PC-9 (cell line): ENCODE measurements at regions not wholly inside any gene's neighbourhood (a gene's known extent, or its start where the extent isn't known, plus 50 kb on each side); places are given as distances from the start of the nearest gene placed in this dataset.

Experiments used
- BruUV-seq: library from RNA; stranded (reverse); fragments of 400-500 nt; replicated peaks from 2 replicates; lab custom pipeline; 2021; lab: Mats Ljungman, UMichigan
- CTCF ChIA-PET: fragments of 300-600 bp; sonication (Branson Sonifier 250); formaldehyde crosslinking; loops from one replicate; lab custom pipeline; 2022; ENCODE audit warnings: antibody characterized with exemption; lab: Charles Lee
- POLR2A ChIA-PET: fragments of 300-600 bp; sonication (Branson Sonifier 250); formaldehyde crosslinking; loops from one replicate; lab custom pipeline; 2022; ENCODE audit warnings: antibody characterized with exemption; ENCODE audit not compliant: unreplicated experiment; lab: Charles Lee
- DNase-seq, 2 experiments: peaks; one replicate each; pipeline versions ENCODE4 v3.0.0 to v3.0.0-alpha.2; 2015 to 2022; ENCODE audit warnings: mixed read lengths in 1 of 2
- H2AFZ ChIP-seq: fragments of 200-600 bp; sonication (generic); 2 replicates; pipeline ENCODE4 v1.8.1; 2017; ENCODE audit warnings: antibody characterized with exemption
- H3F3A ChIP-seq: fragments of 200-600 bp; sonication (generic); 2 replicates; pipeline ENCODE4 v1.8.1; 2017; ENCODE audit warnings: antibody characterized with exemption, mild to moderate bottlenecking, low read depth; ENCODE audit not compliant: insufficient read depth
- H3K27ac ChIP-seq: fragments of 200-600 bp; sonication (generic); 2 replicates; pipeline ENCODE4 v1.6.1; 2016; ENCODE audit warnings: mixed run types
- H3K27me3 ChIP-seq: fragments of 200-600 bp; sonication (generic); 2 replicates; pipeline ENCODE4 v1.6.1; 2016; ENCODE audit warnings: low read depth, mixed run types; ENCODE audit not compliant: insufficient read depth
- H3K36me3 ChIP-seq: fragments of 200-600 bp; sonication (generic); 2 replicates; pipeline ENCODE4 v1.6.1; 2016; ENCODE audit warnings: low read depth, mixed run types
- H3K4me1 ChIP-seq: fragments of 200-600 bp; sonication (generic); replicated peaks from 2 replicates; pipeline ENCODE4 v1.6.1; 2016; ENCODE audit warnings: mixed run types; ENCODE audit not compliant: insufficient read depth
- H3K4me2 ChIP-seq: fragments of 200-600 bp; sonication (generic); 2 replicates; pipeline ENCODE4 v1.6.1; 2017; ENCODE audit warnings: mixed run types
- H3K4me3 ChIP-seq: fragments of 200-600 bp; sonication (generic); 2 replicates; pipeline ENCODE4 v1.6.1; 2016; ENCODE audit warnings: mixed run types
- H3K79me2 ChIP-seq: fragments of 200-600 bp; sonication (generic); 2 replicates; pipeline ENCODE4 v1.6.1; 2017; ENCODE audit warnings: low read depth, mixed run types
- H3K9me2 ChIP-seq: fragments of 200-600 bp; sonication (generic); 2 replicates; pipeline ENCODE4 v1.8.1; 2017; ENCODE audit warnings: mild to moderate bottlenecking; ENCODE audit not compliant: insufficient read depth
- H3K9me3 ChIP-seq: fragments of 200-600 bp; sonication (generic); 2 replicates; pipeline ENCODE4 v1.8.1; 2016; ENCODE audit warnings: low read depth; ENCODE audit not compliant: insufficient read depth
- H4K20me1 ChIP-seq: fragments of 200-600 bp; sonication (generic); 2 replicates; pipeline ENCODE4 v1.8.1; 2017; ENCODE audit not compliant: insufficient read depth
- CTCF ChIP-seq: fragments of 200-600 bp; sonication (generic); conservative IDR thresholded peaks from 2 replicates; pipeline ENCODE4 v1.6.1; 2017; ENCODE audit warnings: mixed run types, antibody characterized with exemption, mild to moderate bottlenecking, moderate library complexity
- EZH2 ChIP-seq: fragments of 200-600 bp; sonication (generic); IDR thresholded peaks from 2 replicates; pipeline ENCODE4 v1.8.0; 2017; ENCODE audit warnings: antibody characterized with exemption, low read depth
- intact Hi-C: fragments of 100-400 bp; cut with micrococcal nuclease; formaldehyde crosslinking; loops from one replicate; pipeline ENCODE4 v1.10.0; 2022; ENCODE audit not compliant: unreplicated experiment

DNA sequence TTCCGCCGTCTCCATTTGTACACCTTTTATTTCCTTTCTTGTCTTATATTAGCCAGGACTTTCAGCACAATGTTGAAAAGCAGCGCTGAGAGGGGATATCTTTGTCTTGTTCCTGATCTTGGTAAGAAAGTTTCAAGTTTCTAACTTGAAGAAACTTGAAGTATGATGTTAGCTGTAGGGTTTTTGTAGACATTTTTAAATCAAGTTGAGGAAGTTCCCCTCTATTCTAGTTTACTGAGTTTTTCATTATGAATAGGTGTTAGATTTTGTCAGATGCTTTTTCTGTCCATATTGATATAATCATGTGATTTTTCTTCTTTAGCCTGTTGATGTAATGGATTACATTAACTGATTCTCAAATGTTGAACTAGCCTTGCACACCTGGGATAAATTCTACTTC lies 425.7 kb downstream of the PIK3R1 start:
- Histone ChIP-seq H3K4me1 (no peaks in the 10 kb centered on the region), H3K27ac (no peak overlapping the region), H3F3A (no peaks in the 10 kb centered on the region), H2AFZ (no peak overlapping the region), H3K9me3 (no peaks in the 10 kb centered on the region), H3K4me3 (no peak overlapping the region), H3K27me3 (no peaks in the 10 kb centered on the region), H3K4me2 (no peak overlapping the region), H3K9me2 (no peaks in the 10 kb centered on the region; the same call in none of the 2 replicates), H3K79me2 (no peaks in the 10 kb centered on the region), H4K20me1 (no peaks in the 10 kb centered on the region), H3K36me3 (no peaks in the 10 kb centered on the region)
- TF ChIP-seq EZH2 (no peak), CTCF (no peak)
- BruUV-seq, result no TSS peak
- POLR2A ChIA-PET, result no interaction called here
- DNase-seq, result no peak
- intact Hi-C loops, result no loop called here
- CTCF ChIA-PET, result no interaction called here

DNA sequence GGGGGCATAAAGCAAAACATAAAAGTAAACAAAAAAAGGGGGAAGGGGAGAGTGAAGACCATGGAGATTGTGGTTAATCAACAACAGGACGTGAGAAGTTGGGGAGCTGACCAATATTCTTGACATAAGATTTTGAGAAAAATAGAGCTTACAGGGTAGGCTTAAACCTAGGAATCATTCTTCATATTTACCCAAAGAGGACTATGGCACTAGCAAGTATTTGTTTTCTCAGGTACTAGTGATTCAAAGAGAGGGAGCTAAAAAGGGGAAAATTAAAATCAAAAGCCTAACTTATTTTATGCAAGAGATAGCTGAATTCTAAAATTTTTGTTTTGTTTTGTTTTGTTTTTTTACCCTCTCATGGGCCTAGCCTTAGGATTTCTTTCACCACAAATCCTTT lies 427.5 kb downstream of the PIK3R1 start:
- ChIA-PET POLR2A (no interaction called here), CTCF (interaction anchor here (0.6 kb wide), 1 partner anchor 381 kb away, joined by 7 read pairs; no protein-coding TSS in a partner anchor)
- Histone ChIP-seq H3F3A (no peaks in the 10 kb centered on the region), H4K20me1 (no peaks in the 10 kb centered on the region), H3K79me2 (no peaks in the 10 kb centered on the region), H3K27me3 (no peaks in the 10 kb centered on the region), H3K9me2 (no peaks in the 10 kb centered on the region; the same call in none of the 2 replicates), H3K4me3 (no peak overlapping the region), H3K27ac (no peak overlapping the region), H3K4me2 (no peak overlapping the region), H3K9me3 (no peaks in the 10 kb centered on the region), H3K36me3 (no peaks in the 10 kb centered on the region), H3K4me1 (no peaks in the 10 kb centered on the region), H2AFZ (no peak overlapping the region)
- no TSS peak for BruUV-seq
- TF ChIP-seq CTCF (no peak), EZH2 (no peak)
- DNase-seq, result no peak
- intact Hi-C loops, result no loop called here

DNA sequence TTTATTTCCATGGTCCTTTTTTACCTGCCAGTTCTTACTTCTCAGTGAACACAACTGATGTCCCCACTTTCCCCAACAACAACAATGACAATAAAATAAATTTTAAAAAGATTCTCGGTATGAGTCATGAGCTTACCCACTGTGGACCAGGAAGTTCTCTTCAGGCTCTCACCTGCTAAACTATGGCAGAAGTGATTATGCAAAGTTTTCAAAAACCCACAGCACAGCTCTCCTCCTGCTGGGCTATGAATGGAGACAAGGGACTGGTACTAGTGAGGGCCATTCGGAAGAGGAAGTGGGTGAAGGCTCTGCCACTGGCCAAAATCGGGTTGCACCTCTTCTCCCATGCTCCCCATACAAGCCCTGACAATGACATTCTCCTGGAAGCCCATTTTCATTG lies 429.4 kb downstream of the PIK3R1 start:
- Histone ChIP-seq H4K20me1 (no peaks in the 10 kb centered on the region), H3K9me3 (no peaks in the 10 kb centered on the region), H3K79me2 (no peaks in the 10 kb centered on the region), H3F3A (no peaks in the 10 kb centered on the region), H3K4me2 (no peak overlapping the region), H3K9me2 (no peaks in the 10 kb centered on the region; the same call in 1 of the 2 replicates), H3K27ac (no peak overlapping the region), H3K4me3 (no peak overlapping the region), H2AFZ (no peak overlapping the region), H3K4me1 (peaks cover 8% of the 10 kb centered on the region; the same call in 1 of the 2 replicates), H3K36me3 (no peaks in the 10 kb centered on the region), H3K27me3 (no peaks in the 10 kb centered on the region)
- POLR2A ChIA-PET, result no interaction called here
- intact Hi-C loops, result loop anchor here (2.0 kb wide), 1 partner anchor 32 kb away; no protein-coding TSS in a partner anchor
- no peak for TF ChIP-seq EZH2
- no peak for TF ChIP-seq CTCF
- no TSS peak for BruUV-seq
- CTCF ChIA-PET, result no interaction called here
- no peak for DNase-seq
